Effector CD4-positive, alpha-beta T cell (primary cell): ENCODE measurements at regions not wholly inside any gene's neighbourhood (a gene's known extent, or its start where the extent isn't known, plus 50 kb on each side); places are given as distances from the start of the nearest gene placed in this dataset.

Experiments used
- DNase-seq: peaks from one replicate; pipeline ENCODE4 v3.0.0-alpha.2; 2020

GRCh38 chr1:4597020-4597419 is 57.4 kb upstream of the AJAP1 start:
- DNase-seq: no peak

- DNase-seq: no peak
These were observed 55.8 kb upstream of the AJAP1 start for GRCh38 chr1:4598561-4598960.

GRCh38 chr1:4599521-4599920 is 54.9 kb upstream of the AJAP1 start:
- DNase-seq: no peak

GRCh38 chr1:4599951-4600481 is 54.4 kb upstream of the AJAP1 start:
- no peak for DNase-seq

GRCh38 chr1:4600615-4601460 is 53.6 kb upstream of the AJAP1 start:
- DNase-seq: no peak

GRCh38 chr1:4601941-4602340 is 52.5 kb upstream of the AJAP1 start:
- no peak for DNase-seq

- no peak for DNase-seq
These were observed 51.7 kb upstream of the AJAP1 start for GRCh38 chr1:4602462-4603294.

GRCh38 chr1:4603295-4604110 is 50.9 kb upstream of the AJAP1 start:
- DNase-seq: no peak
